Ishikawa (cell line): ENCODE measurements at regions not wholly inside any gene's neighbourhood (a gene's known extent, or its start where the extent isn't known, plus 50 kb on each side); places are given as distances from the start of the nearest gene placed in this dataset.

Experiments
- CREB1 ChIP-seq: IDR thresholded peaks from 2 replicates; pipeline ENCODE4 v1.6.1; 2012; ENCODE audit warnings: low read depth
- EP300 ChIP-seq: IDR thresholded peaks from 2 replicates; pipeline ENCODE4 v1.6.1; 2012; ENCODE audit warnings: borderline replicate concordance
- TCF12 ChIP-seq: IDR thresholded peaks from 2 replicates; pipeline ENCODE4 v1.6.1; 2012; ENCODE audit warnings: low read depth
- YY1 ChIP-seq: IDR thresholded peaks from 2 replicates; pipeline ENCODE4 v1.6.1; 2012; ENCODE audit warnings: low read depth
- TF ChIP-seq, protein P1 (sequence below): IDR thresholded peaks from 2 replicates; pipeline ENCODE4 v1.6.1; 2012

DNA sequence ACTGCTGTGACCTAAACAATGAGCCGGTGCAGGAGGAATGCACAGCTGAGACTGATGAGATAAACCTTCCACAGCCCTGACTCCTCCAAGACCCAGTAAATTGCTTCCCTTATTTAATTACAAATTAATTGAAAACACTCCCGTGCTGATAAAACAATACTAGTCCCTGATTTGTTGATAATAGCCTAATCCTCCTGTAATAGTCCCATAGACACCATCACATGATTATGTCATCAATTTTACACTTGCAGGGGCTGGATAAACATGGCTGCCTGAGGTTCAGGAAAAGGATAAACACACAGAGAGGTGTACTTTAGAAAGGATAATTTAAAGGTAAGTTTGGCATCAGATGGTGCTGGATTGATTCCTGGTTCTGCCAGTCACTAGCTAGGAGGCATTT, 84.6 kb upstream of the SPAG17 start:
- TF ChIP-seq CREB1 (no peak), YY1 (no peak), TCF12 (no peak), EP300 (no peak)
- TF ChIP-seq, protein P1, sequence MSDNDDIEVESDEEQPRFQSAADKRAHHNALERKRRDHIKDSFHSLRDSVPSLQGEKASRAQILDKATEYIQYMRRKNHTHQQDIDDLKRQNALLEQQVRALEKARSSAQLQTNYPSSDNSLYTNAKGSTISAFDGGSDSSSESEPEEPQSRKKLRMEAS, result no peak
